ENCODE measurements at regions not wholly inside any gene's neighbourhood (a gene's known extent, or its start where the extent isn't known, plus 50 kb on each side); places are given as distances from the start of the nearest gene placed in this dataset.
"Not testable (repeated sequence)": the region's sequence is repeated elsewhere in the genome, so short reads cannot be mapped to it uniquely, and the experiment has no call there.

- no peak for DNase-seq (ENCODE audit: low read depth in 2 of 2)
Measured at GRCh38 chr6:80586242-80586641, 479.8 kb downstream of the BCKDHB start.

DNA sequence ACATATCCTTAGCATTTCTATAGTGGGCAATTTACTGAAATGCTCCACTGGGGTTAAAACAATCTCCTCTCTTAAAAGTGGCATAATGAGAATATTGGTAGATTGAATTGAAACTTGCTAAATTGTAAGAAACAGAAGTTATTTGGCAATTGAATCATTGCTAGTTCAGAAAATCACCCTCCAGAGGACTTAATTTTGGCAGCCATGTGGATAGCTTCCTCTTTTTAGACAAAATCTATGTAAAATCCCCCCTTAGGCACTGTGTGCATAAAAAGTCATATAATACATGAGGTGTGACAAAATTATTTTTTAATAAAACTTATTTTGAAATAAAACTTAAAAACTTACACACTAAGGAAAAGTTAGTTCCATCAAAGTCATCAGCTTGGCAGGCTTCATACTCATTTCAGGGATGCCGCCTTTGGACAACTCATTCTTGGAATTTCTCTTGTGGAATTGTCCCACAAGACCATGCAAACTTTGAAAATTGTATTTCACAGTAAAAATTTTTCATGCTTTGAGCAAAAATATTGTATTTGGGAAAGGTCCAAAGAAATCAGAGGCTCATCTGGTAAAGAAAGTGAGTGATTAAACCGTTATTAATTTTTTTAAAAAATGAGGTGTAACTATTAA is 473.0 kb downstream of the BCKDHB start:
- no peak for DNase-seq (ENCODE audit: low read depth in 2 of 2)
- H3K4me3 ChIP-seq (replicated peaks in 1 of 2; ENCODE audit: low read depth in 2 of 2, low read length in 2 of 2): no peak overlapping the region
- TF ChIP-seq CTCF (IDR thresholded peaks at IDR 0.05; ENCODE audit: low read depth, low read length): no peak

More at GRCh38 chr6:80586242-80586641, 479.8 kb downstream of the BCKDHB start:
- H3K4me3 ChIP-seq (replicated peaks in 1 of 2; ENCODE audit: low read depth in 2 of 2, low read length in 2 of 2): no peak overlapping the region
- TF ChIP-seq CTCF (IDR thresholded peaks at IDR 0.05; ENCODE audit: low read depth, low read length): no peak

- not testable (repeated sequence) for H3K4me3 ChIP-seq (replicated peaks in 1 of 2; ENCODE audit: low read depth in 2 of 2, low read length in 2 of 2); DNase-seq (ENCODE audit: low read depth in 2 of 2)
Measured at GRCh38 chr6:80573320-80573719, 466.8 kb downstream of the BCKDHB start.

GRCh38 chr6:80566361-80566760 is 459.9 kb downstream of the BCKDHB start:
- TF ChIP-seq CTCF (IDR thresholded peaks at IDR 0.05; ENCODE audit: low read depth, low read length): no peak
- H3K4me3 ChIP-seq (replicated peaks in 1 of 2; ENCODE audit: low read depth in 2 of 2, low read length in 2 of 2): no peak overlapping the region
- no peak for DNase-seq (ENCODE audit: low read depth in 2 of 2)

GRCh38 chr6:80553071-80553740 is 446.7 kb downstream of the BCKDHB start:
- no peak for TF ChIP-seq CTCF (IDR thresholded peaks at IDR 0.05; ENCODE audit: low read depth, low read length)
- no peak overlapping the region for H3K4me3 ChIP-seq (replicated peaks in 1 of 2; ENCODE audit: low read depth in 2 of 2, low read length in 2 of 2)
- peak in 1 of 2 donors; percentile 16 for DNase-seq (ENCODE audit: low read depth in 2 of 2)

DNA sequence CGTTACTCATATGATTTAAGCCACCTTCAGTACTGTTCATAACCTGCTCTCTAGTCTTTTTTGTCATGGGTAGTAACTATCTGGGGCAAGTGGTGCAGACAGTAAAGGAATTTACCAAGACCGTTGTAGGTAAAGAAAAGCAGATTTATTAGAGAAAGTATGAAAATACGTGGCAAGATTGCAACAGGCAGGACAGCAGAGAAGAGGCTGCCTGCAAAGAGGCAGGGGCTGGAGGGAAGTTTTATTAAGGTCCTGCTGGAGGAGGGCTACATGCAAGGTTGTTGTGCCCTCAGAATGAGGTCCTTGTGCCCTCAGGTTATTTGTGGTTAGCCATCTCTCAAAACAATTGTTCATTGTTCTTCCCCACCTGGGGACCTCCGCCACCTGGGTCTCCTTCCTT is 444.3 kb downstream of the BCKDHB start:
- TF ChIP-seq CTCF (IDR thresholded peaks at IDR 0.05; ENCODE audit: low read depth, low read length): no peak
- no peak for DNase-seq (ENCODE audit: low read depth in 2 of 2)
- H3K4me3 ChIP-seq (replicated peaks in 1 of 2; ENCODE audit: low read depth in 2 of 2, low read length in 2 of 2): no peak overlapping the region

- no peak for DNase-seq (ENCODE audit: low read depth in 2 of 2)
- no peak for TF ChIP-seq CTCF (IDR thresholded peaks at IDR 0.05; ENCODE audit: low read depth, low read length)
- no peak overlapping the region for H3K4me3 ChIP-seq (replicated peaks in 1 of 2; ENCODE audit: low read depth in 2 of 2, low read length in 2 of 2)
Measured at GRCh38 chr6:80550281-80550680, 443.8 kb downstream of the BCKDHB start.

Data from cardiac fibroblast (primary cell).